Skin epidermis (tissue), 12 donors: ENCODE measurements at regions not wholly inside any gene's neighbourhood (a gene's known extent, or its start where the extent isn't known, plus 50 kb on each side); places are given as distances from the start of the nearest gene placed in this dataset.
A peak's percentile ranks its signal among the peaks of the same experiment; 100 is the strongest.

Source experiments
- H3K27ac ChIP-seq, 21 experiments: fragments of 200-600 bp; sonication (generic) in 11 of 21; one replicate each; pipeline ENCODE4 v1.5.0; 2020; ENCODE audit warnings: mild to moderate bottlenecking in 3 of 21, inconsistent platforms in 2 of 21, moderate library complexity in 2 of 21
- H3K4me3 ChIP-seq, 7 experiments: fragments of 200-600 bp; sonication (generic) in 2 of 7; one replicate each; pipeline ENCODE4 v1.5.0; 2020; ENCODE audit warnings: inconsistent platforms in 2 of 7, mild to moderate bottlenecking in 2 of 7, moderate library complexity in 1 of 7

DNA sequence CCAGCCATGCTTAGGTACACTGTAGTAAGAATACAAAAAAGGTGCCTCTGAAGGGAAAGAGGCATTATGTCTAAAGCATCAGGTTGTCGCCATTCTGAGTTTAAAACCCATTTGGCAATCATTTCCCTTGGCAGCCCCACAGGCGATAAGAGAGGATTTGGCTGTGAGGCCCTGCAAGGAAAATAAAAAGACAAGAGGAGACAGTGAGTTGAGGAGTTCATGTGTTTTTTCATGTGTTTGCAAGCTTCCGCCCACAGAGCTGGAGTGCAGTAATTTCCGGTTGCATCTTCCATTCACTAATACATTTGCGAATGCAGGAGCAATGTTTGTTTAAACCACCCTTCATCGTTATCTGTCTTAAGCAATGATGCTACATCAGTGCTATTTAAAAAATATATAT is 138.5 kb upstream of the SOX4 start:
- Histone ChIP-seq H3K4me3 (no peak overlapping the region), H3K27ac (no peak overlapping the region)

- Histone ChIP-seq H3K4me3 (no peak overlapping the region), H3K27ac (no peak overlapping the region)
Observed at GRCh38 chr6:21457647-21458046, 135.9 kb upstream of the SOX4 start.

DNA sequence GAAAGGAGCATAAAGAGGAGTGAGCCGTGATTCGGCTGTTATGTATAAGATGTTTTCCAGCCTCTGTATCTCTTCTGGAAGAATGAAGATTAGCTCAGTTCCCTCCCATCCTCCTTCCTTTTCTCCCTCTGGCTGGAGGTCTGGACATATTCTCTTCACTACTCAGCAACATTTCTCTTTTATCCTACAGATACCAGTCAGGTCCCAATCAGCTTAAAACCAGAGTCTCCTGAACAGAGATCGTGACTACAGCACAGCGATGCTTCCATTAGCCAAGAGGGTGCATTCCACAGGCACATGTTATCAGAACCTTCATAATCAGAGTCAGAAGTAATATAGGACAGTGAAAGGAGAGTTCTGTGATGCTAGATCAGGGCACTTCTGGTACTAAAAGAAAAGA is 133.9 kb upstream of the SOX4 start:
- H3K4me3 ChIP-seq: no peak overlapping the region
- no peak overlapping the region for H3K27ac ChIP-seq

- peak overlapping the region in 3 of 21 experiments; percentile 3 to 18 (median 4) for H3K27ac ChIP-seq
Observed at GRCh38 chr6:21461844-21462518, 131.6 kb upstream of the SOX4 start.

GRCh38 chr6:21462519-21462852 is 131.1 kb upstream of the SOX4 start:
- Histone ChIP-seq H3K27ac (peak overlapping the region in 2 of 21 experiments; percentile 23 to 35), H3K4me3 (no peak overlapping the region)

More at GRCh38 chr6:21461844-21462518, 131.6 kb upstream of the SOX4 start:
- no peak overlapping the region for H3K4me3 ChIP-seq

- Histone ChIP-seq H3K27ac (no peak overlapping the region), H3K4me3 (no peak overlapping the region)
Observed at GRCh38 chr6:21467091-21467490, 126.5 kb upstream of the SOX4 start.

GRCh38 chr6:21468461-21468860 is 125.1 kb upstream of the SOX4 start:
- Histone ChIP-seq H3K4me3 (no peak overlapping the region), H3K27ac (no peak overlapping the region)

DNA sequence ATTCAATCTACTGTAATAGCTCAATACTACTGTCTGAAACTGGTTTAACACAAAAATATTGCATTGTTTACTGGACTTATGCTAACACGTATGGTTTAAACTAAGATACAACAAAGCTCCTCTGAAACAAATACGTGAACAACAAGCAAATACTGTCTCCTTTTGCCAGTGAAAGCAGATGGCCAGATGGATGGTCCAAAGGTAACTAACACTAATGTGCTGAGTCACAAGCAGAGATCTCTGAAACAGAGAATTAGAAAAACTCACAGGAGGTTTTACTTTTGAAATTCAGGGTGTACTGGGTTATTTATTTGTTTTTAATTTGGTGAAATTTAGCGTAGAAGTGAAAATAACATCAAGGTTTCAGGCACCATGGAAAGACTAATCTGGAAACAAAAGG is 124.3 kb upstream of the SOX4 start:
- H3K4me3 ChIP-seq: no peak overlapping the region
- H3K27ac ChIP-seq: no peak overlapping the region

DNA sequence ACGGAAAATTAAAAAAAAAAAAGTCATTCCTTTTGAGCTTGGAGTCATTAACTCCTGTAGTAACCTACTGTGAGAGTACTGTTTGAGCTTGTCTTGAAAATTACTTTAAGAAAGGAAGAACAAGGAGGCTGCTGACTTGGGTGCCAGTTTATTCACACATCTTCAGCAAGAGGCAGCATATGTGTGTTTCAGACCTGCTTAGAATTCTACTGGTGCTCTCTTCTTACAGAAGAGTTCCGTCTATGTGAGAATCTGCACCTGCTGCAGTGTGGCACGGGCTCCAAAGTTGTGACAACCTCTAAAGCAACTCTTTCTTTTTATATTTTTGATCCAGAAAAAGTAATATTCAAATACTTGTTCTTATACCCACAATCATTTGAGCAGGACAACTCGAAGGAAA is 117.4 kb upstream of the SOX4 start:
- H3K4me3 ChIP-seq: no peak overlapping the region
- H3K27ac ChIP-seq: no peak overlapping the region

DNA sequence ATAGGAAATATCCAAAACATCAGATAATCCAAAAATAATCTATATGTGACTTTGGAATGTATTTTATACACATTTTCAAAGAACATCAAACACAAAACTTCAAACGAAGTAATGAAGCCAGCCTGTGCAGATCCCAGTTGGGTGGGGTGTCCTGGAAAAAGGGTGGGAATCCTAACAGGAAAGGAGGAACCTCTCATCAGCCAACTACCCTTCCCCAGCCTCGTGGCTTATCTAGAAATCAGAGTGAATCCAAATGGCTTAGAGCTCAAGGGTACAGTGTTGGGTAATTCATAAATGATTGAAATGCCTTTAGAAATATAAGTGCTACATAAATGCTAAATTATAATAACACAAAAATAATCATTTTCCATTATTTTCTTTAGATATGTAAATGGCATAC is 115.1 kb upstream of the SOX4 start:
- Histone ChIP-seq H3K4me3 (no peak overlapping the region), H3K27ac (no peak overlapping the region)

- H3K27ac ChIP-seq: peak overlapping the region in 1 of 21 experiments; percentile 24
Observed at GRCh38 chr6:21478883-21479539, 114.5 kb upstream of the SOX4 start.

DNA sequence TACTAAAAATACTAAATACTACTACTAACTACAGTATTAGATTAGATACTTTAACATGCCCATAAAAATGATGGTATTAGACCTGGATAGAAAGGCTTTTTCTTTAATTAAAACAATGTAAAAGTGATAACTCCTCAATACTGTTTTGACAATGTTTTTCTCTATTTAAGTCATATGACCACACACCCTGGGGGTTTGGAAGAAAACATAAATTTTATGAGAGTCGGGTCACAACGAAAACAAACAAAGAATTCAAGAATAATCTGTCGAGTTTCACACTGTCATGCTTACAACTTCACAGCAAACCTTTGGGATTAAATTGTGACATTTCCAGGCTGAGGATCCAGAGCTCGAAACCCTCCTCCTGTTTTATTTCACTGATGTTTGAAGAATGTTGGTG is 107.4 kb upstream of the SOX4 start:
- H3K27ac ChIP-seq: no peak overlapping the region

More at GRCh38 chr6:21478883-21479539, 114.5 kb upstream of the SOX4 start:
- no peak overlapping the region for H3K4me3 ChIP-seq

DNA sequence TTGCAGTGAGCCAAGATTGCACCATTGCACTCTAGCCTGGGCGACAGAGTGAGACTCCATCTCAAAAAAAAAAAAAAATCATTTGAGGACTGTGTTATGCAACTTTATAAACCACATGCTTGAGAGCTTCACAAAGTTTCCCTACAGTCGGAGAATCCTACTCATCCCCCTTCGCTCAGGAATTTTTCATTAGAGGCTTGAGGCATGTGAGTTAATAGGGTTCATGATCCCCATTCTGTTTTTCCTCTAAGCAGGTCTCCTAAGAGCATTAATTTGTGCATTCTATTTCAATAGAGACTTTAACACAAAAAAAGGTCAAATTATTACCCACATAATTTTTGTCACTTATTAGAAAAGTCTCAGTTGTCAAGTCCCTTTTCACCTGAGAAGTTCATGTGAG is 103.7 kb upstream of the SOX4 start:
- H3K27ac ChIP-seq: no peak overlapping the region
- no peak overlapping the region for H3K4me3 ChIP-seq

More for the DNA sequence above, 107.4 kb upstream of the SOX4 start:
- H3K4me3 ChIP-seq: no peak overlapping the region

- Histone ChIP-seq H3K27ac (no peak overlapping the region), H3K4me3 (no peak overlapping the region)
Observed at GRCh38 chr6:21491955-21492354, 101.6 kb upstream of the SOX4 start.

DNA sequence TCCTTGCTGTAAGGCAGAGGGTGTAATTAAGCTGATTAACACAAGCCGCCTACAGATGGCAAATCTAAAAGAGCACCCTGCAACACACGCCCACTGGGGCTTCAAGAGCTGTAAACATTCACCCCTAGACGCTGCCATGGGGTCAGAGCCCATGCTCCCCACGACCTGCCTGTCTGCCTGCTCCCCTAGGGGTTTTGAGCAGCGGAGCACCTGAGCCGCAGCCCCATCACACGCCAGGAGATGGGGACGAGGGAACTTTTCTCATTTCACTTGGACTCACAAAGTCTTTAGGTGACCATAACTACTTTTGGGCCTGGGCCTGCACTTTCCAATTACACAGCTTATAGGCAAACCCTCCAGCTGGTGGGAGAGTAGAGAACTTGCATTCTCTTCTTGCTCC is 99.0 kb upstream of the SOX4 start:
- no peak overlapping the region for H3K4me3 ChIP-seq

GRCh38 chr6:21496196-21496595 is 97.4 kb upstream of the SOX4 start:
- no peak overlapping the region for H3K4me3 ChIP-seq
- H3K27ac ChIP-seq: no peak overlapping the region

More for the DNA sequence above, 99.0 kb upstream of the SOX4 start:
- no peak overlapping the region for H3K27ac ChIP-seq

- Histone ChIP-seq H3K27ac (no peak overlapping the region), H3K4me3 (no peak overlapping the region)
Observed at GRCh38 chr6:21496706-21497105, 96.8 kb upstream of the SOX4 start.

DNA sequence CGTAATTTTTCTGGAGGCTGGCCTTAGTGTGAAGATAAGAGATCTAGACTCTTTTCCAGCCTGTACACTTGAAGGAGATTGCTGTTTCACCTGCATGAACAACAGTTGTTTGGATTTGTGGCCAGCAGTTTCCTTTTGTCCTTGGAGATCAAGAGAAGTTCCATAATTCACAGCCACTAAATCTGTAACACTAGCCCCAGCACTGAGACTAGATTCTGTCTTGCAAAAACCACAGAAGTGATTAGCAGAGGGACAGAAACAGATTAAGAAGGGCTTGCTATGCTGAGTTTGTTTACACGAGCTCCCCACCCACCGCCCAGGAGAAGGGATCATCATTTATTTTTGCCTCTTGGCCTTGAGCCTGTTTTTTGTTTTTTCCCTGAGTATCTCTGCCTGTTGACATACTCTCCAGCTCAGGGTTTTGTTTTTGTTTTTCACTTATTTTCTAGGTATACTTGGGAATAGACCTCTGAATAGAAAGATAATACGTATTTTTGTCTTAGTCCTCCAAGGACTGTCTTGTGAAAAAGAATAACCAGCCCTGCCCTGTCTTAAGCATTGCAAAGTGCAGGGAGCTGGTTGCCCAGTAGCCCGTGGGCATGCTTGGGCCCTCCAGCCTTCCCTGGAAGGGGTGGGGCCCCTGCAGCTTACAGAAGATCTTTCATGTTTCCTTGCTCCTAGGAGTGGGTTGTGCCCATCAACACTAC is 93.1 kb upstream of the SOX4 start:
- Histone ChIP-seq H3K27ac (peak overlapping the region in 2 of 21 experiments; percentile 4 to 41), H3K4me3 (no peak overlapping the region)

- no peak overlapping the region for H3K4me3 ChIP-seq
- H3K27ac ChIP-seq: peak overlapping the region in 2 of 21 experiments; percentile 4 to 41
Observed at GRCh38 chr6:21501021-21501354, 92.6 kb upstream of the SOX4 start.

DNA sequence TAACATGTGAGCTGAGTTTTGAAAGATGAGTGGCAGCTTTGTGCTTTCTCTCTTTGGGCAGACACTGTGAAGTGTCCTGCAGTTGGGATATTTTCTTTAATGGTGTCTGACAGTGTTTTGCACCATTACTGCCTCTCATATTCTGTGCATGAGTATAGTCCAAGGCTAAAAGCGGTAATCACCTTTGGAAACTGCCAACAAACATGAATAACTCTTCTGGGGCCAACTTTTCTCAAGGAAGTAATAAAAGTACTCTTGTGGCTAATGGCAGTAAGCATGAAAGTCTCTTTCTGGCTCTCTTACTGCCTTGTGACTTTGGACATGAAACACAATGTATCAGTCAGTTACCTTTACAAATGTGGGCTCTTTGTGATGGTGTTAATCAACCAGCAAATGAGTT is 91.7 kb upstream of the SOX4 start:
- Histone ChIP-seq H3K4me3 (no peak overlapping the region), H3K27ac (no peak overlapping the region)

DNA sequence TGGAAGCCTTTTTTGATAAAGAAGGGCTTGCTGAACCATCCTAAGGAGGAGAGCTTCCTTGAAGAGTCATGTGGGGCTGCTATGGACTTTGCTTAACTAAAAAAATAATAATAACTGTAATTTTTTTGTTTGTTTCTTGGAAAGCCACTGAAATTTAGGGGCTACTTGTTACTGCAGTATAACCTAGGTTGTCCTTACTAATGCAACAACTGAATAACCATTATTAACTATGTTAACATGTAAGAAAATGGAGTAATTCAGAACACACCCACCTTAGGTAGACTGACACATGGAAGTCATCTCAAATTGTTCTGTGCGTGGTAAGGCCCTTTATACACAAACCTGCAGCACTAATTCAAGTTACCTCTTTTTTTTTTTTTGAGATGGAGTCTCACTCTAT is 90.9 kb upstream of the SOX4 start:
- Histone ChIP-seq H3K27ac (no peak overlapping the region), H3K4me3 (no peak overlapping the region)
